GM04503 (cell line): ENCODE measurements at regions not wholly inside any gene's neighbourhood (a gene's known extent, or its start where the extent isn't known, plus 50 kb on each side); places are given as distances from the start of the nearest gene placed in this dataset.
"Not testable (repeated sequence)": the region's sequence is repeated elsewhere in the genome, so short reads cannot be mapped to it uniquely, and the experiment has no call there.

Experiments
- DNase-seq: peaks from one replicate; pipeline ENCODE4 v3.0.0-alpha.2; 2012; ENCODE audit warnings: low read depth

- no peak for DNase-seq
These were observed 86.2 kb downstream of the PRR15 start for GRCh38 chr7:29649876-29650275.

- DNase-seq: no peak
These were observed 87.8 kb downstream of the PRR15 start for GRCh38 chr7:29651477-29651876.

GRCh38 chr7:29652556-29652955 lies 88.9 kb downstream of the PRR15 start:
- DNase-seq: no peak

GRCh38 chr7:29654340-29654739 lies 90.7 kb downstream of the PRR15 start:
- not testable (repeated sequence) for DNase-seq

GRCh38 chr7:29657288-29657687 lies 93.7 kb downstream of the PRR15 start:
- DNase-seq: no peak

- DNase-seq: no peak
These were observed 94.2 kb downstream of the PRR15 start for GRCh38 chr7:29657856-29658255.

GRCh38 chr7:29659213-29659612 lies 95.6 kb downstream of the PRR15 start:
- DNase-seq: not testable (repeated sequence)

GRCh38 chr7:29662899-29663298 lies 99.3 kb downstream of the PRR15 start:
- not testable (repeated sequence) for DNase-seq

- DNase-seq: not testable (repeated sequence)
These were observed 101.4 kb downstream of the PRR15 start for GRCh38 chr7:29664999-29665398.

- DNase-seq: not testable (repeated sequence)
These were observed 103.5 kb downstream of the PRR15 start for GRCh38 chr7:29667096-29667669.

GRCh38 chr7:29671286-29671685 lies 107.7 kb downstream of the PRR15 start:
- DNase-seq: not testable (repeated sequence)

GRCh38 chr7:29673635-29674034 lies 110.0 kb downstream of the PRR15 start:
- not testable (repeated sequence) for DNase-seq

GRCh38 chr7:29674626-29675025 lies 111.0 kb downstream of the PRR15 start:
- not testable (repeated sequence) for DNase-seq

GRCh38 chr7:29677254-29677653 lies 113.6 kb downstream of the PRR15 start:
- not testable (repeated sequence) for DNase-seq

GRCh38 chr7:29679963-29680362 lies 116.3 kb downstream of the PRR15 start:
- not testable (repeated sequence) for DNase-seq

GRCh38 chr7:29680601-29681000 lies 117.0 kb downstream of the PRR15 start:
- not testable (repeated sequence) for DNase-seq

- DNase-seq: not testable (repeated sequence)
These were observed 120.6 kb downstream of the PRR15 start for GRCh38 chr7:29684151-29684786.

- no peak for DNase-seq
These were observed 121.3 kb upstream of the WIPF3 start for GRCh38 chr7:29684787-29685650.

- not testable (repeated sequence) for DNase-seq
These were observed 120.5 kb upstream of the WIPF3 start for GRCh38 chr7:29685651-29686271.

- not testable (repeated sequence) for DNase-seq
These were observed 115.8 kb upstream of the WIPF3 start for GRCh38 chr7:29690510-29690909.

- not testable (repeated sequence) for DNase-seq
These were observed 109.9 kb upstream of the WIPF3 start for GRCh38 chr7:29696402-29696801.

GRCh38 chr7:29699723-29700122 lies 106.6 kb upstream of the WIPF3 start:
- DNase-seq: not testable (repeated sequence)
